CD4-positive, alpha-beta T cell (primary cell): ENCODE measurements at regions not wholly inside any gene's neighbourhood (a gene's known extent, or its start where the extent isn't known, plus 50 kb on each side); places are given as distances from the start of the nearest gene placed in this dataset.

Source experiments
- ATAC-seq: fragments of 200-7000 bp; cut with Tn5 transposase; one replicate; pipeline ENCODE4 v1.10.0; 2022; ENCODE audit warnings: mild to moderate bottlenecking; ENCODE audit not compliant: poor library complexity
- CTCF ChIA-PET: fragments of 350-600 bp; sonication (Branson Sonifier 250); formaldehyde crosslinking; loops from one replicate; lab custom pipeline; 2021; ENCODE audit warnings: antibody characterized with exemption, inconsistent platforms; lab: Charles Lee
- POLR2A ChIA-PET: fragments of 350-600 bp; sonication (Branson Sonifier 250); formaldehyde crosslinking; loops from one replicate; lab custom pipeline; 2021; ENCODE audit warnings: antibody characterized with exemption, inconsistent platforms; lab: Charles Lee
- DNase-seq, 14 experiments: peaks; one replicate each; pipeline ENCODE4 v3.0.0-alpha.2; 2013 to 2020; ENCODE audit warnings: mixed read lengths in 2 of 14
- H3K27ac ChIP-seq, 2 donors: one replicate each; pipeline versions ENCODE4 v1.5.1 to v1.7.0; 2013; ENCODE audit warnings: low read length in 2 of 2, low read depth in 1 of 2, mild to moderate bottlenecking in 1 of 2
- H3K27me3 ChIP-seq, 2 experiments: 1 replicate in 1 of 2; 2 replicates in 1 of 2; pipeline versions ENCODE4 v1.6.1 to v1.7.0; 2013; ENCODE audit warnings: low read length in 2 of 2, control low read depth in 1 of 2, mild to moderate bottlenecking in 1 of 2, moderate library complexity in 1 of 2; ENCODE audit not compliant: insufficient read depth in 2 of 2, control insufficient read depth in 1 of 2
- H3K36me3 ChIP-seq: one replicate; pipeline ENCODE4 v1.6.1; 2013; ENCODE audit warnings: low read length, control low read depth; ENCODE audit not compliant: insufficient read depth
- H3K4me1 ChIP-seq: one replicate; pipeline ENCODE4 v1.6.1; 2013; ENCODE audit warnings: low read length, control low read depth; ENCODE audit not compliant: insufficient read depth
- H3K4me3 ChIP-seq: one replicate; pipeline ENCODE4 v1.5.1; 2013; ENCODE audit warnings: mild to moderate bottlenecking, low read length, moderate library complexity
- H3K9me3 ChIP-seq, 2 experiments: 1 replicate in 1 of 2; 2 replicates in 1 of 2; pipeline versions ENCODE4 v1.6.1 to v1.7.0; 2013; ENCODE audit warnings: low read length in 2 of 2, mild to moderate bottlenecking in 2 of 2, control low read depth in 1 of 2, moderate library complexity in 1 of 2; ENCODE audit not compliant: control insufficient read depth in 1 of 2, insufficient read depth in 1 of 2
- H3K27ac Mint-ChIP-seq: one replicate; pipeline ENCODE4 v1.8.0; 2020; ENCODE audit warnings: mixed read lengths
- H3K27me3 Mint-ChIP-seq: one replicate; pipeline ENCODE4 v1.8.0; 2021; ENCODE audit warnings: mixed read lengths
- H3K36me3 Mint-ChIP-seq: one replicate; pipeline ENCODE4 v1.8.0; 2021; ENCODE audit warnings: low read depth, mixed read lengths
- H3K4me1 Mint-ChIP-seq: one replicate; pipeline ENCODE4 v1.8.0; 2021; ENCODE audit warnings: low read depth, mixed read lengths
- H3K4me3 Mint-ChIP-seq: one replicate; pipeline ENCODE4 v1.8.0; 2020; ENCODE audit warnings: mild to moderate bottlenecking, mixed read lengths
- H3K9me3 Mint-ChIP-seq: one replicate; pipeline ENCODE4 v1.8.0; 2020; ENCODE audit warnings: mixed read lengths
- CTCF ChIP-seq: fragments of 200-600 bp; IDR thresholded peaks from one replicate; pipeline ENCODE4 v1.8.0; 2022; ENCODE audit warnings: antibody characterized with exemption, mild to moderate bottlenecking
- intact Hi-C, 2 experiments: fragments of 100-400 bp; cut with DNase I in 1 of 2; cut with micrococcal nuclease in 1 of 2; formaldehyde crosslinking; loops; one replicate each; pipeline versions ENCODE4 v1.15.1 to v1.9.0; 2023 to 2025; cut with DNase I, micrococcal nuclease

- no peak overlapping the region for H3K4me3 ChIP-seq
- ChIA-PET CTCF (interaction anchor here (1.2 kb wide), 1 partner anchor 13 kb away, joined by 3 read pairs; no protein-coding TSS in a partner anchor), POLR2A (no interaction called here)
- Mint-ChIP-seq H3K27ac (no peak overlapping the region), H3K27me3 (no peaks in the 10 kb centered on the region), H3K9me3 (peaks cover 13% of the 10 kb centered on the region), H3K4me1 (no peaks in the 10 kb centered on the region), H3K4me3 (no peak overlapping the region), H3K36me3 (no peaks in the 10 kb centered on the region)
- TF ChIP-seq CTCF: no peak
- intact Hi-C loops: loop anchor here in 1 of 2 experiments (10.0 kb wide), 1 partner anchor 49 kb away; no protein-coding TSS in a partner anchor
- H3K9me3 ChIP-seq: no peaks in the 10 kb centered on the region
- no peaks in the 10 kb centered on the region for H3K36me3 ChIP-seq
- DNase-seq: no peak
- no peaks in the 10 kb centered on the region for H3K4me1 ChIP-seq
- no peaks in the 10 kb centered on the region for H3K27me3 ChIP-seq
- no peak for ATAC-seq
- H3K27ac ChIP-seq: no peak overlapping the region
Observed at GRCh38 chr18:28816155-28816554, 639.2 kb upstream of the CDH2 start.

- H3K4me3 Mint-ChIP-seq: no peak overlapping the region
- peaks cover 8% of the 10 kb centered on the region for H3K9me3 Mint-ChIP-seq
- no peak overlapping the region for H3K27ac Mint-ChIP-seq
- DNase-seq (no peak), ATAC-seq (no peak)
- Histone ChIP-seq H3K27ac (no peak overlapping the region), H3K4me1 (no peaks in the 10 kb centered on the region), H3K36me3 (no peaks in the 10 kb centered on the region), H3K27me3 (no peaks in the 10 kb centered on the region), H3K4me3 (no peak overlapping the region), H3K9me3 (no peaks in the 10 kb centered on the region)
- POLR2A ChIA-PET: no interaction called here
- CTCF ChIA-PET: no interaction called here
- no peaks in the 10 kb centered on the region for H3K27me3 Mint-ChIP-seq
- intact Hi-C loops: loop anchor here in 1 of 2 experiments (10.0 kb wide), 1 partner anchor 50 kb away; no protein-coding TSS in a partner anchor
- H3K36me3 Mint-ChIP-seq: no peaks in the 10 kb centered on the region
- H3K4me1 Mint-ChIP-seq: no peaks in the 10 kb centered on the region
- no peak for TF ChIP-seq CTCF
Observed at GRCh38 chr18:28814365-28814764, 637.4 kb upstream of the CDH2 start.

GRCh38 chr18:28808373-28808772 lies 631.4 kb upstream of the CDH2 start:
- ChIA-PET CTCF (no interaction called here), POLR2A (no interaction called here)
- no peaks in the 10 kb centered on the region for H3K4me1 Mint-ChIP-seq
- H3K27me3 Mint-ChIP-seq: no peaks in the 10 kb centered on the region
- intact Hi-C loops: loop anchor here in 1 of 2 experiments (10.0 kb wide), 1 partner anchor 64 kb away; no protein-coding TSS in a partner anchor
- Histone ChIP-seq H3K27ac (no peak overlapping the region), H3K4me3 (no peak overlapping the region), H3K9me3 (no peaks in the 10 kb centered on the region), H3K27me3 (no peaks in the 10 kb centered on the region), H3K36me3 (no peaks in the 10 kb centered on the region), H3K4me1 (no peaks in the 10 kb centered on the region)
- H3K36me3 Mint-ChIP-seq: no peaks in the 10 kb centered on the region
- no peak for TF ChIP-seq CTCF
- peaks cover 15% of the 10 kb centered on the region for H3K9me3 Mint-ChIP-seq
- ATAC-seq: no peak
- H3K27ac Mint-ChIP-seq: no peak overlapping the region
- no peak overlapping the region for H3K4me3 Mint-ChIP-seq
- DNase-seq: no peak
